PC-9 (cell line): ENCODE measurements at regions not wholly inside any gene's neighbourhood (a gene's known extent, or its start where the extent isn't known, plus 50 kb on each side); places are given as distances from the start of the nearest gene placed in this dataset.

Experiments used
- BruUV-seq: library from RNA; stranded (reverse); fragments of 400-500 nt; replicated peaks from 2 replicates; lab custom pipeline; 2021; lab: Mats Ljungman, UMichigan
- CTCF ChIA-PET: fragments of 300-600 bp; sonication (Branson Sonifier 250); formaldehyde crosslinking; loops from one replicate; lab custom pipeline; 2022; ENCODE audit warnings: antibody characterized with exemption; lab: Charles Lee
- POLR2A ChIA-PET: fragments of 300-600 bp; sonication (Branson Sonifier 250); formaldehyde crosslinking; loops from one replicate; lab custom pipeline; 2022; ENCODE audit warnings: antibody characterized with exemption; ENCODE audit not compliant: unreplicated experiment; lab: Charles Lee
- DNase-seq, 2 experiments: peaks; one replicate each; pipeline versions ENCODE4 v3.0.0 to v3.0.0-alpha.2; 2015 to 2022; ENCODE audit warnings: mixed read lengths in 1 of 2
- H2AFZ ChIP-seq: fragments of 200-600 bp; sonication (generic); 2 replicates; pipeline ENCODE4 v1.8.1; 2017; ENCODE audit warnings: antibody characterized with exemption
- H3F3A ChIP-seq: fragments of 200-600 bp; sonication (generic); 2 replicates; pipeline ENCODE4 v1.8.1; 2017; ENCODE audit warnings: antibody characterized with exemption, mild to moderate bottlenecking, low read depth; ENCODE audit not compliant: insufficient read depth
- H3K27ac ChIP-seq: fragments of 200-600 bp; sonication (generic); 2 replicates; pipeline ENCODE4 v1.6.1; 2016; ENCODE audit warnings: mixed run types
- H3K27me3 ChIP-seq: fragments of 200-600 bp; sonication (generic); 2 replicates; pipeline ENCODE4 v1.6.1; 2016; ENCODE audit warnings: low read depth, mixed run types; ENCODE audit not compliant: insufficient read depth
- H3K36me3 ChIP-seq: fragments of 200-600 bp; sonication (generic); 2 replicates; pipeline ENCODE4 v1.6.1; 2016; ENCODE audit warnings: low read depth, mixed run types
- H3K4me1 ChIP-seq: fragments of 200-600 bp; sonication (generic); replicated peaks from 2 replicates; pipeline ENCODE4 v1.6.1; 2016; ENCODE audit warnings: mixed run types; ENCODE audit not compliant: insufficient read depth
- H3K4me2 ChIP-seq: fragments of 200-600 bp; sonication (generic); 2 replicates; pipeline ENCODE4 v1.6.1; 2017; ENCODE audit warnings: mixed run types
- H3K4me3 ChIP-seq: fragments of 200-600 bp; sonication (generic); 2 replicates; pipeline ENCODE4 v1.6.1; 2016; ENCODE audit warnings: mixed run types
- H3K79me2 ChIP-seq: fragments of 200-600 bp; sonication (generic); 2 replicates; pipeline ENCODE4 v1.6.1; 2017; ENCODE audit warnings: low read depth, mixed run types
- H3K9me2 ChIP-seq: fragments of 200-600 bp; sonication (generic); 2 replicates; pipeline ENCODE4 v1.8.1; 2017; ENCODE audit warnings: mild to moderate bottlenecking; ENCODE audit not compliant: insufficient read depth
- H3K9me3 ChIP-seq: fragments of 200-600 bp; sonication (generic); 2 replicates; pipeline ENCODE4 v1.8.1; 2016; ENCODE audit warnings: low read depth; ENCODE audit not compliant: insufficient read depth
- H4K20me1 ChIP-seq: fragments of 200-600 bp; sonication (generic); 2 replicates; pipeline ENCODE4 v1.8.1; 2017; ENCODE audit not compliant: insufficient read depth
- CTCF ChIP-seq: fragments of 200-600 bp; sonication (generic); conservative IDR thresholded peaks from 2 replicates; pipeline ENCODE4 v1.6.1; 2017; ENCODE audit warnings: mixed run types, antibody characterized with exemption, mild to moderate bottlenecking, moderate library complexity
- EZH2 ChIP-seq: fragments of 200-600 bp; sonication (generic); IDR thresholded peaks from 2 replicates; pipeline ENCODE4 v1.8.0; 2017; ENCODE audit warnings: antibody characterized with exemption, low read depth
- intact Hi-C: fragments of 100-400 bp; cut with micrococcal nuclease; formaldehyde crosslinking; loops from one replicate; pipeline ENCODE4 v1.10.0; 2022; ENCODE audit not compliant: unreplicated experiment

- no peak for TF ChIP-seq EZH2
- TF ChIP-seq CTCF: no peak
- intact Hi-C loops: no loop called here
- CTCF ChIA-PET: no interaction called here
Measured at GRCh38 chr3:163560459-163560858, 1517.8 kb downstream of the SI start.

DNA sequence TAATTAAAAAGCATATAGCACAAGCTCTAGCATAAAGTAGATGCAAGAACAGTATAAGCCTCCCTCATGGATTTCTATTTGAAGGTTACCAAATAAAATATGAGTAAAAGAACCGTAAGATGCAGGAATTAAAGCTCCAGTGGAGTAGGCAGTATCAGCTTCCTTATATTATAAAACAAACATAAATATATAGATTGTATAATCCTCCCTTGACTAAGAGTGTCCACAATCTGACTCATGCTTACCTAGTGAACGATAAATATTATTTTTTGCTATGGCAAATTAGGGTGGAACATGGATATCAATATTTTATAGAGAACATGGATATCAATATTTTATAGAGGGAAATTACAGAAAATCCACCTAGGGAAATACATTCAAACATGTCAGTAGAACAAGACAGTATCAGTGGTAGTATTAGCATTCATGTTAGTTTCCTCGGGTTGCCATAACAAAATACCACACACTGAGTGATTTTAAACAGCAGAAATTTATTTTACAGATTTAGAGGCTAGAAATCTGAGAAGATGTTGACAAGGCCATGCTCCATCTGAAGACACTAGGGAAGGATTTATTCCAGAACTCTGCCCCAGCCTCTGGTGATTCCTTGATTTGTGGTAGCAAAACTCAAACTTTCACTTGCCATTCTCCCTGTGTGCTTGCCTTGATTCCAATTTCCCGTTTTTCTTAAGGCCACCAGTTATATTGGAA, 1521.3 kb downstream of the SI start:
- no peak overlapping the region for H3K4me3 ChIP-seq
- no peak for DNase-seq

More at GRCh38 chr3:163560459-163560858, 1517.8 kb downstream of the SI start:
- no peaks in the 10 kb centered on the region for H3K79me2 ChIP-seq
- DNase-seq: no peak
- H3K9me3 ChIP-seq: 0 out of 2 replicates have a peak, but pooled peaks cover 3% of the 10 kb centered on the region
- H3K4me2 ChIP-seq: no peak overlapping the region
- no peak overlapping the region for H3K27ac ChIP-seq
- H3K9me2 ChIP-seq: no peaks in the 10 kb centered on the region
- no peaks in the 10 kb centered on the region for H4K20me1 ChIP-seq
- H3K36me3 ChIP-seq: no peaks in the 10 kb centered on the region
- H2AFZ ChIP-seq: no peak overlapping the region
- no peaks in the 10 kb centered on the region for H3K27me3 ChIP-seq
- POLR2A ChIA-PET: no interaction called here
- H3F3A ChIP-seq: no peaks in the 10 kb centered on the region
- H3K4me3 ChIP-seq: no peak overlapping the region
- no TSS peak for BruUV-seq
- H3K4me1 ChIP-seq: no peaks in the 10 kb centered on the region

DNA sequence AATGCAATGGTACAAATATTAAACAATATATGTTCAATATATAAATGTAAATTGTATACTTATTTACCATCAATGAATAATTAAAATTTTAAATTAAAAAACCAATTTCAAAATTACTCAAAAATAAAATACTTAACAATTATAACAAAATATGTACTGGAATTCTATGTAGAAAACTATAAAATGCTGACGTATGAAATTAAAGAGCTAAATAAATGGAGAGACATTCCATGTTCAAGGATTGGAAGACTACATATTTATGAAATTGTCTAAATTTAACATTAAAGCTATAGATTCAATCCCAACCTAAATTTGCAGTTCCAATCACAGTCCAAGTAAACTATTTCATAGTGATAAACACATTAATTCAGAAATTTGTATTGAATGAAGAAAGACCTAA, 1522.4 kb downstream of the SI start:
- Histone ChIP-seq H2AFZ (no peak overlapping the region), H3F3A (no peaks in the 10 kb centered on the region), H3K4me2 (no peak overlapping the region), H3K9me3 (no peaks in the 10 kb centered on the region), H3K79me2 (no peaks in the 10 kb centered on the region), H3K4me1 (no peaks in the 10 kb centered on the region), H3K36me3 (no peaks in the 10 kb centered on the region), H3K4me3 (no peak overlapping the region), H3K27ac (no peak overlapping the region), H3K27me3 (no peaks in the 10 kb centered on the region), H3K9me2 (no peaks in the 10 kb centered on the region; the same call in 1 of the 2 replicates), H4K20me1 (no peaks in the 10 kb centered on the region)
- intact Hi-C loops: no loop called here
- ChIA-PET CTCF (no interaction called here), POLR2A (no interaction called here)
- no TSS peak for BruUV-seq
- no peak for TF ChIP-seq CTCF
- TF ChIP-seq EZH2: no peak
- no peak for DNase-seq

More for the DNA sequence above, 1521.3 kb downstream of the SI start:
- no peak overlapping the region for H2AFZ ChIP-seq
- H3K27me3 ChIP-seq: no peaks in the 10 kb centered on the region
- H3K9me2 ChIP-seq: no peaks in the 10 kb centered on the region; the same call in 1 of the 2 replicates
- ChIA-PET CTCF (no interaction called here), POLR2A (no interaction called here)
- no peak overlapping the region for H3K4me2 ChIP-seq
- no peaks in the 10 kb centered on the region for H3K9me3 ChIP-seq
- no TSS peak for BruUV-seq
- TF ChIP-seq EZH2 (no peak), CTCF (no peak)
- no peaks in the 10 kb centered on the region for H3K36me3 ChIP-seq
- intact Hi-C loops: no loop called here
- H4K20me1 ChIP-seq: no peaks in the 10 kb centered on the region
- no peaks in the 10 kb centered on the region for H3F3A ChIP-seq
- H3K79me2 ChIP-seq: no peaks in the 10 kb centered on the region
- no peak overlapping the region for H3K27ac ChIP-seq
- H3K4me1 ChIP-seq: no peaks in the 10 kb centered on the region
